ENCODE measurements at regions not wholly inside any gene's neighbourhood (a gene's known extent, or its start where the extent isn't known, plus 50 kb on each side); places are given as distances from the start of the nearest gene placed in this dataset.

- DNase-seq (ENCODE audit: low spot score in 2 of 2), result no peak
- no peak for FAIRE-seq
These were observed 134.9 kb downstream of the CCT6B start for GRCh38 chr17:34826332-34826731.

GRCh38 chr17:34825884-34826283 lies 135.4 kb downstream of the CCT6B start:
- FAIRE-seq (no peak), DNase-seq (ENCODE audit: low spot score in 2 of 2) (no peak)

GRCh38 chr17:34825102-34825501 lies 136.2 kb downstream of the CCT6B start:
- no peak for FAIRE-seq
- DNase-seq (ENCODE audit: low spot score in 2 of 2), result no peak

- FAIRE-seq (no peak), DNase-seq (ENCODE audit: low spot score in 2 of 2) (no peak)
These were observed 138.2 kb downstream of the CCT6B start for GRCh38 chr17:34823023-34823422.

GRCh38 chr17:34822007-34822739 lies 139.1 kb downstream of the CCT6B start:
- DNase-seq (ENCODE audit: low spot score in 2 of 2) (no peak), FAIRE-seq (no peak)

- FAIRE-seq, result no peak
These were observed 140.3 kb downstream of the CCT6B start for GRCh38 chr17:34820922-34821321.

GRCh38 chr17:34820248-34820801 lies 140.9 kb downstream of the CCT6B start:
- FAIRE-seq (no peak), DNase-seq (ENCODE audit: low spot score in 2 of 2) (no peak)

More at GRCh38 chr17:34820922-34821321, 140.3 kb downstream of the CCT6B start:
- no peak for DNase-seq (ENCODE audit: low spot score in 2 of 2)

GRCh38 chr17:34817252-34818035 lies 143.8 kb downstream of the CCT6B start:
- FAIRE-seq, result no peak
- DNase-seq (ENCODE audit: low spot score in 2 of 2), result no peak

- DNase-seq (ENCODE audit: low spot score in 2 of 2) (no peak), FAIRE-seq (no peak)
These were observed 144.4 kb downstream of the CCT6B start for GRCh38 chr17:34816848-34817247.

- no peak for DNase-seq (ENCODE audit: low spot score in 2 of 2)
- no peak for FAIRE-seq
These were observed 148.0 kb downstream of the CCT6B start for GRCh38 chr17:34813290-34813689.

GRCh38 chr17:34811561-34811960 lies 149.7 kb downstream of the CCT6B start:
- no peak for FAIRE-seq
- DNase-seq (ENCODE audit: low spot score in 2 of 2), result no peak

- FAIRE-seq (no peak), DNase-seq (ENCODE audit: low spot score in 2 of 2) (no peak)
These were observed 160.6 kb downstream of the CCT6B start for GRCh38 chr17:34800661-34801060.

GRCh38 chr17:34799751-34800150 lies 161.5 kb downstream of the CCT6B start:
- FAIRE-seq, result no peak
- no peak for DNase-seq (ENCODE audit: low spot score in 2 of 2)

- FAIRE-seq, result no peak
- DNase-seq (ENCODE audit: low spot score in 2 of 2), result no peak
These were observed 162.7 kb downstream of the CCT6B start for GRCh38 chr17:34798581-34798980.

GRCh38 chr17:34797720-34798119 lies 163.5 kb downstream of the CCT6B start:
- FAIRE-seq (no peak), DNase-seq (ENCODE audit: low spot score in 2 of 2) (no peak)

GRCh38 chr17:34793231-34793908 lies 167.9 kb downstream of the CCT6B start:
- FAIRE-seq, result no peak
- no peak for DNase-seq (ENCODE audit: low spot score in 2 of 2)

GRCh38 chr17:34788696-34789095 lies 172.6 kb downstream of the CCT6B start:
- DNase-seq (ENCODE audit: low spot score in 2 of 2), result no peak
- no peak for FAIRE-seq

GRCh38 chr17:34784526-34784925 lies 176.7 kb downstream of the CCT6B start:
- no peak for DNase-seq (ENCODE audit: low spot score in 2 of 2)
- FAIRE-seq, result no peak

- FAIRE-seq (no peak), DNase-seq (ENCODE audit: low spot score in 2 of 2) (no peak)
These were observed 179.0 kb downstream of the CCT6B start for GRCh38 chr17:34782271-34782670.

GRCh38 chr17:34781571-34782108 lies 179.6 kb downstream of the CCT6B start:
- DNase-seq (ENCODE audit: low spot score in 2 of 2) (peak in 1 of 2 donors; percentile 42), FAIRE-seq (no peak)

GRCh38 chr17:34781071-34781470 lies 180.2 kb downstream of the CCT6B start:
- FAIRE-seq (no peak), DNase-seq (ENCODE audit: low spot score in 2 of 2) (no peak)
